GM21515 (cell line): ENCODE measurements at regions not wholly inside any gene's neighbourhood (a gene's known extent, or its start where the extent isn't known, plus 50 kb on each side); places are given as distances from the start of the nearest gene placed in this dataset.
"Not testable (repeated sequence)": the region's sequence is repeated elsewhere in the genome, so short reads cannot be mapped to it uniquely, and the experiment has no call there.

Experiments
- ATAC-seq: cut with Tn5 transposase; IDR thresholded peaks from one replicate; pipeline ENCODE4 v1.9.1; 2021; ENCODE audit not compliant: unreplicated experiment

- ATAC-seq = not testable (repeated sequence)
These were observed 61.1 kb downstream of the DEFB131A start for GRCh38 chr4:9505341-9505740.

- not testable (repeated sequence) for ATAC-seq
These were observed 62.5 kb downstream of the DEFB131A start for GRCh38 chr4:9506672-9507071.

GRCh38 chr4:9512941-9513340 is 68.7 kb downstream of the DEFB131A start:
- ATAC-seq = not testable (repeated sequence)

GRCh38 chr4:9519631-9520030 is 75.4 kb downstream of the DEFB131A start:
- not testable (repeated sequence) for ATAC-seq

- ATAC-seq = not testable (repeated sequence)
These were observed 78.7 kb downstream of the DEFB131A start for GRCh38 chr4:9522903-9523302.

GRCh38 chr4:9524406-9524805 is 80.2 kb downstream of the DEFB131A start:
- not testable (repeated sequence) for ATAC-seq

GRCh38 chr4:9532134-9532862 is 88.1 kb downstream of the DEFB131A start:
- ATAC-seq = not testable (repeated sequence)

GRCh38 chr4:9532863-9533192 is 88.6 kb downstream of the DEFB131A start:
- not testable (repeated sequence) for ATAC-seq

- not testable (repeated sequence) for ATAC-seq
These were observed 92.9 kb downstream of the DEFB131A start for GRCh38 chr4:9537101-9537500.

- ATAC-seq = not testable (repeated sequence)
These were observed 95.8 kb downstream of the DEFB131A start for GRCh38 chr4:9539939-9540520.

GRCh38 chr4:9541388-9541915 is 97.2 kb downstream of the DEFB131A start:
- not testable (repeated sequence) for ATAC-seq

GRCh38 chr4:9544851-9545250 is 100.6 kb downstream of the DEFB131A start:
- not testable (repeated sequence) for ATAC-seq

GRCh38 chr4:9547470-9547869 is 103.3 kb downstream of the DEFB131A start:
- not testable (repeated sequence) for ATAC-seq

- not testable (repeated sequence) for ATAC-seq
These were observed 111.9 kb downstream of the DEFB131A start for GRCh38 chr4:9556076-9556475.

GRCh38 chr4:9577869-9578268 is 133.7 kb downstream of the DEFB131A start:
- ATAC-seq = not testable (repeated sequence)

- not testable (repeated sequence) for ATAC-seq
These were observed 138.7 kb downstream of the DEFB131A start for GRCh38 chr4:9582880-9583279.

- ATAC-seq = no peak
These were observed 147.8 kb downstream of the DEFB131A start for GRCh38 chr4:9592010-9592409.

GRCh38 chr4:9594948-9595347 is 150.7 kb downstream of the DEFB131A start:
- no peak for ATAC-seq

GRCh38 chr4:9595531-9595930 is 151.3 kb downstream of the DEFB131A start:
- ATAC-seq = not testable (repeated sequence)

- ATAC-seq = no peak
These were observed 155.1 kb downstream of the DEFB131A start for GRCh38 chr4:9599266-9599665.

GRCh38 chr4:9600246-9600645 is 156.0 kb downstream of the DEFB131A start:
- no peak for ATAC-seq

GRCh38 chr4:9602389-9602914 is 158.2 kb downstream of the DEFB131A start:
- ATAC-seq = no peak
